Stimulated activated CD4-positive, alpha-beta T cell treated with anti-CD3 and anti-CD28 coated beads, Interleukin-1b, Interleukin-23, amount 100 ng/mL, for 4 hours (primary cell): ENCODE measurements at regions not wholly inside any gene's neighbourhood (a gene's known extent, or its start where the extent isn't known, plus 50 kb on each side); places are given as distances from the start of the nearest gene placed in this dataset.
A peak's percentile ranks its signal among the peaks of the same experiment; 100 is the strongest.
"Not testable (repeated sequence)": the region's sequence is repeated elsewhere in the genome, so short reads cannot be mapped to it uniquely, and the experiment has no call there.

Experiments
- DNase-seq, 2 donors: peaks; one replicate each; pipeline ENCODE4 v3.0.0-alpha.2; 2020; ENCODE audit warnings: low read depth in 2 of 2

- no peak for DNase-seq
These were observed 395.8 kb downstream of the NPIPA8 start for GRCh38 chr16:17940584-17941364.

DNA sequence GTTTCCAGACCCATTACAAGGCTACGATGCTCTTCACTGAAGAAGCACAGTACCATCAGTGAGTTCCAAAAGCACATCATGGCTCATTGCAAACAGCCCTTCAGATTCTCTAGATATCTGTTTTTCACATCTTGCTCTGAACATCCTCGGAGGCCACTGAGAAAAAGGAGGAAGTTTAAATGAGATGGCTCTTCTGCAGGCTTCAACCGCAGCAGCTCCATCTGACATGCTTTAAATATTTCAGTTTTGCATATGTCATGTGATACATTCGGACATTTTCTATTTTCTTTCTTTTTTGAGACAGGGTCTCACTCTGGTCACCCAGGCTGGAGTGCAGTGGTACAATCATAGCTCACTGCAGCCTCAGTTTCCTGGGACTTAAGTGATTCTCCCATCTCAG is 396.8 kb downstream of the NPIPA8 start:
- no peak for DNase-seq

GRCh38 chr16:17939122-17939536 is 397.4 kb downstream of the NPIPA8 start:
- no peak for DNase-seq

DNA sequence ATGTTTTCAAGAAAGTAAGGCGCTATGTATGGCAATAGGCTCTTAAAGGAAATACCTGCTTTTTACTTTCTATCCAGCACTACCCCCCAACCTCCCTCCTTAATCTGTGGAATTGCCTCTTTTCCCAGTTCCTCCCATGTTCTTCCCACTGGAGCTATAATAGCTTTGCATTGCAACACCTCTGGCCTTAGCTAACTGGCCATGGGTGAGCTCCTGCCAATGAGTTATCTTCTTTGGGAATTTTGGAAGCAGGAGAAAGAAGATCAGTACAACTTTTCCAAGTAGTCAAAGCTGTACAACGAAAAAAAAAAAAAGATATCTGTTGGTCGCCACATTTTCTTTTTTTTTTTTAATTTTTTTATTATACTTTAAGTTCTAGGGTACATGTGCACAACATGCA is 398.0 kb downstream of the NPIPA8 start:
- DNase-seq: no peak

GRCh38 chr16:17936766-17937402 is 399.7 kb downstream of the NPIPA8 start:
- no peak for DNase-seq

DNA sequence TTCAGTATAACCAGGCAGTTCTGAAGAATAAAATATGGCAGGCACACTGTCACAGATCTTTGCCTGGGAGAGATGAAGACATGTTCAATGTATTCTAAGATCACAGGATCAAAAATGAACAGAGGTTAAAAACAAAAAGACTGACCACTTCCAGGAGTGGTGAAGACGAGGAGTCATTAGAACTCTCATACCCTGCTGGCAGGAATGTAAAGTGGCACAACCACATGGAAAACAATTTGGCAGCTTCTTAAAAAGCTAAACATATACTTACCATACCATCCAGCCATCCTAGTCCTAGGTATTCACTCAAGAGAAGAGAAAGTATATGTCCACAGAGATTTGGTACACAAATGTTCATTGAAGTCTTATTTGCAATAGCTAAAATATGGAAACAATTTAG is 406.3 kb downstream of the NPIPA8 start:
- DNase-seq: no peak

- DNase-seq: no peak
These were observed 409.6 kb downstream of the NPIPA8 start for GRCh38 chr16:17926866-17927399.

- no peak for DNase-seq
These were observed 410.1 kb downstream of the NPIPA8 start for GRCh38 chr16:17926461-17926860.

DNA sequence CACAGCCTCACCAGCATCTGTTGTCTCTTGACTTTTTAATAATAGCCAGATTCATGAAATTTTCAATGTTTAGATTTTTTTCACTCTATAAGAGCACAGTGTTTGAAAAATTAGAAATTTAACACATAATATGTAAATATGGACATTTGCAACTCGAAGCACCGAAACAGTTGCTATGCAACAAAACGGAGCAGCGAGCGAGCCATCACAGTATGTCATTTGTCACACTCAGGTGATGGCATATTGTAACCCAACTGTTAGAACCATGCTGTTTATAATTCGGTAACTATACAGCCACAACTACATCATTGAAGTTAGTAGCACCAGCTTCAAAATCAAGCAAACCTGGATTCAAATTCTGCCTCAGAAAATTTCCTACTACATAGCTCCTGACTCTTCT is 410.8 kb downstream of the NPIPA8 start:
- no peak for DNase-seq

GRCh38 chr16:17921357-17921978 is 415.1 kb downstream of the NPIPA8 start:
- peak; percentile 18 to 20 for DNase-seq

- DNase-seq: no peak
These were observed 419.1 kb downstream of the NPIPA8 start for GRCh38 chr16:17917316-17918019.

DNA sequence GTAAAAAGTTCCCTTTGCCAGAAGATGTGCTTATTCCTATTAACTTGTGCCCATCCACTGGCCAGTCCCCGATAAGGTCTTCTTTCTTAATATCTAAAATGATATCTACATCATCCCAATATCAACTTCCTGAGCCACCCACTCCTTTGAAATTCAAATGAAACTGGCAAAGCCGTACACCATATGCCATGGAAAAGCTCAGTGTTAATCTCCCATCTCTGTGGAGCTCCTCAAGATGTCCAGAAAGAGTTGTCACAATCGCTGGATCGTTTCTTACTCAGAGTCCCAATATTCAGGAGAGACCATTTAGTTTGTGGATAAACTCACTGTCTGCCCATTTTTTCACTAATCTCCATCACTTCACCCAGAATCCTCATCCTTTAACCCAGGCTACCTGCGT is 420.7 kb downstream of the NPIPA8 start:
- DNase-seq: no peak

DNA sequence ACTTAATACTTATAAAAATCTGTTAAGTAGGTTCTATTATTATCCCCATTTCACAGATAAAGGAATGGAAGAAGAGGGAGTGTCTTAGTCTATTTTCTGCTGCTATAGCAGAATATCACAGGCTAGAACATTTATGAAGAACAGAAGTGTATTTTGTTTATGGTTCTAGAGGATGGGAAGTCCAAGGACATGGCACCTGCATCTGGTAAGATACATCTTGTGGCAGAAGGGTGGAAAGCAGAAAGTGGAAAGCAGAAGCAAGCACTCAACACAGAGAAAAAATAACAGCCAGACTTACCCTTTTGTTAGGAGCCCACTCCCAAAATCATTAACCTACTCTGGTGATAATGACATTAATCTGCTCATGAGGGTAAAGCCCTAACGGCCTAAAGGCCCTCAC is 422.4 kb downstream of the NPIPA8 start:
- no peak for DNase-seq

- DNase-seq: not testable (repeated sequence)
These were observed 425.0 kb downstream of the NPIPA8 start for GRCh38 chr16:17911578-17911977.

- not testable (repeated sequence) for DNase-seq
These were observed 429.9 kb downstream of the NPIPA8 start for GRCh38 chr16:17906626-17907025.

DNA sequence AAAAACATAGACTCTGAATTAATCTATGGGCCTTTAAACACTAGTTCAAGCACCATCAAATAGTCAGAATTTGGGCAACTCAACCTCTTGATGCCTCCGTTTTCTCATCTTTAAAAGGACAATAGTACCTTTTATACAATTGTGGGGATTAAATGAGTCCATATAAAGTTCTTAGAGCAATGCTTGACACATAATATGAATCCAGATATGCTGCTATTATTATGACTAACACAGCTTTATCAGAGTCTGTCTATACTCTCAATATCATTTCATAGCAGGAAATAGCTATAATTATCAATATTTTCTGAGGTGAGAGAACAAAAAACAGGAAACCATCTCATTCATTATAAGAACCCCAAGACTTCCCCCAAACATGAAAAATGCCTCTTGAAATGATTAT is 430.5 kb upstream of the XYLT1 start:
- DNase-seq: no peak

GRCh38 chr16:17899141-17899540 is 428.4 kb upstream of the XYLT1 start:
- DNase-seq: no peak

DNA sequence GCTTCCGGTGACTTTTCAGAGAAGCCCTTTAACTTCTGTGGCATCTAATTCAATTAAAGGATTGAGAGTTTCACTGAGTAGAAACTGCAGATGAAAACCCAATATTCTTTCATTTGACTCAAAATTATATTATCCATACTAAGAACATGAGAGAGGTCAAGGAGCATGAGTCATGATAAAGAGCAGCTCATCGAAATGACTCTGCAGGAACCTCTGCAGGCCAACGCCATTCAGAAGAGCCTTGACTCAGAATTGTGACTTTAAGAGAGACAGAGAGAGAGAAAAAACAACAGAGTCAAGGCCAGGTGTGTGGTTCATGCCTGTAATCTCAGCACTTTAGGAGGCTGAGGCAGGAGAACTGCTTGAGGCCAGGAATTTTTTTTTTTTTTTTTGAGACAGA is 417.2 kb upstream of the XYLT1 start:
- no peak for DNase-seq

DNA sequence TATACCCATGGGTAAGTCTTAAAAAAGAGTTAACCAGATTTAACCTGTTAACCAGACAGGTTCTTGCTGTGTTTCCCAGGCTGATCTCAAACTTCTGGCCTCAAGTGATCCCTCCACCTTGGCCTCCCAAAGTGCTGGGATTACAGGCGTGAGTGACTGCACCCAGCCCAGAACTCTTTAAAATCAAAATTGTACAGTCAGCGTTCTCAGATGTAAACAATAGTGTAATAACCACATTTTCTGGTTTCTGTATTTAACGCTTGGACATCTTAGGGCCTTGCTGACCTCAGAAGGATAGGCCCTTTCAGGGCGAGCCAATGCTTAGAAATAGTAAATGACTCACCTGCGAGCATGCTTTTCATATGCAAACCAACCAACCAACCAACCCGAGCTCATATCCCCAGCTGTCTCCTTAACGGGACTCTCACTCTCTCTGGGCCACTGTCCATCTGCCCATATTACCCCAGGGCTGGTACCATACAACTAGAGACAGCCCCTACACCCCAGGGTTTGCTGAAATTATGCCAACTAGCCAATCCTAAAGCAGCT is 415.0 kb upstream of the XYLT1 start:
- no peak for DNase-seq

- DNase-seq: no peak
These were observed 407.1 kb upstream of the XYLT1 start for GRCh38 chr16:17877821-17878360.

DNA sequence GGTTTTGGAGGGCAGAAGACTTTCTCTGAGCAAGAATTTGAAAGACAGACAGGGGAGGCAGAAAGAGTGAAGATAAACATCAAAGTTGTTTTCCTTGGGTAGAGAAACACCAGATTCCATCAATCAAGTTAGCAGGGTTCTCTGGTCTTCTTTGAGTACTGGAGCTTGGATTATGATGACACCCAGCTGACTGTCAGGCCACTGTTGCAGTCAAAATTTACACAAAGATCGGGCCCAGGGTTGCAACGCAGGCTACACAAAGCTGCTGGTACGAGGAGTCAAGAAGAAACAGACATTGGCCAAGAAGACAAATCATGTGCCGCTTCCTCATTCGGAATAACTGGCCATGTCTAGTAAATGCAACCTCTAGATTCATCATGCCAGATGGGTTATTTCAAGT is 396.2 kb upstream of the XYLT1 start:
- no peak for DNase-seq
